IMR-90 (cell line): ENCODE measurements at regions not wholly inside any gene's neighbourhood (a gene's known extent, or its start where the extent isn't known, plus 50 kb on each side); places are given as distances from the start of the nearest gene placed in this dataset.

Source experiments
- ATAC-seq: fragments of 200-7000 bp; cut with Tn5 transposase; 2 replicates; pipeline ENCODE4 v1.9.1; 2020; ENCODE audit warnings: low read depth, mild to moderate bottlenecking, moderate library complexity
- BruUV-seq: library from RNA; stranded (reverse); fragments of 400-500 nt; replicated peaks from 2 replicates; lab custom pipeline; 2021; lab: Mats Ljungman, UMichigan
- CTCF ChIA-PET: fragments of 300-600 bp; formaldehyde crosslinking; extraction: SDS; loops from one replicate; lab custom pipeline; 2021; ENCODE audit warnings: antibody characterized with exemption; lab: Yijun Ruan, JAX
- POLR2A ChIA-PET: fragments of 300-600 bp; sonication (Branson Sonifier 250); formaldehyde crosslinking; loops from one replicate; lab custom pipeline; 2022; ENCODE audit warnings: antibody characterized with exemption; ENCODE audit not compliant: unreplicated experiment; lab: Charles Lee
- DNase-seq: peaks from one replicate; pipeline ENCODE4 v3.0.0; 2013
- H2AFZ ChIP-seq: replicated peaks from 2 replicates; pipeline ENCODE3; 2013; ENCODE audit warnings: low read length, mild to moderate bottlenecking; ENCODE audit not compliant: poor library complexity
- H2AK5ac ChIP-seq: 2 replicates; pipeline ENCODE4 v1.6.1; 2013; ENCODE audit warnings: low read depth, low read length, inconsistent platforms
- H2AK9ac ChIP-seq: replicated peaks from 2 replicates; pipeline ENCODE3; 2013; ENCODE audit warnings: mild to moderate bottlenecking, low read depth, low read length, moderate library complexity; ENCODE audit not compliant: poor library complexity
- H2BK120ac ChIP-seq: 2 replicates; pipeline ENCODE4 v1.6.1; 2013; ENCODE audit warnings: low read depth, low read length, inconsistent platforms
- H2BK15ac ChIP-seq: 3 replicates; pipeline ENCODE4 v1.6.1; 2013; ENCODE audit warnings: low read depth, low read length, inconsistent platforms
- H2BK20ac ChIP-seq: 2 replicates; pipeline ENCODE4 v1.6.1; 2013; ENCODE audit warnings: low read depth, mild to moderate bottlenecking, inconsistent platforms, low read length, moderate library complexity
- H2BK5ac ChIP-seq: 2 replicates; pipeline ENCODE4 v1.6.1; 2013; ENCODE audit warnings: mild to moderate bottlenecking, low read depth, low read length, inconsistent platforms; ENCODE audit not compliant: poor library complexity, severe bottlenecking
- H3K14ac ChIP-seq: replicated peaks from 2 replicates; pipeline ENCODE4 v1.6.1; 2013; ENCODE audit warnings: low read depth, low read length, inconsistent platforms
- H3K18ac ChIP-seq: 2 replicates; pipeline ENCODE4 v1.6.1; 2013; ENCODE audit warnings: low read depth, low read length, control low read depth
- H3K23ac ChIP-seq: 2 replicates; pipeline ENCODE4 v1.6.1; 2013; ENCODE audit warnings: low read depth, low read length, inconsistent platforms
- H3K27ac ChIP-seq: 2 replicates; pipeline ENCODE4 v1.5.1; 2013; ENCODE audit warnings: mild to moderate bottlenecking, control low read depth, low read length; ENCODE audit not compliant: insufficient read depth
- H3K27me3 ChIP-seq: 2 replicates; pipeline ENCODE4 v1.6.1; 2013; ENCODE audit warnings: low read length; ENCODE audit not compliant: control insufficient read depth, insufficient read depth
- H3K36me3 ChIP-seq: 2 replicates; pipeline ENCODE4 v1.6.1; 2013; ENCODE audit warnings: low read length, mixed read lengths; ENCODE audit not compliant: control insufficient read depth, insufficient read depth
- H3K4ac ChIP-seq: 2 replicates; pipeline ENCODE4 v1.6.1; 2013; ENCODE audit warnings: low read depth, low read length, inconsistent platforms
- H3K4me1 ChIP-seq: 2 replicates; pipeline ENCODE4 v1.6.1; 2013; ENCODE audit warnings: low read length, mixed read lengths; ENCODE audit not compliant: control insufficient read depth, insufficient read depth
- H3K4me2 ChIP-seq: 2 replicates; pipeline ENCODE4 v1.6.1; 2013; ENCODE audit warnings: low read depth, mild to moderate bottlenecking, control low read depth, low read length, moderate library complexity
- H3K4me3 ChIP-seq: 2 replicates; pipeline ENCODE4 v1.5.1; 2013; ENCODE audit warnings: low read depth, mild to moderate bottlenecking, control low read depth, low read length, moderate library complexity; ENCODE audit not compliant: insufficient read depth
- H3K56ac ChIP-seq: 2 replicates; pipeline ENCODE4 v1.6.1; 2013; ENCODE audit warnings: low read length, inconsistent platforms; ENCODE audit not compliant: insufficient read depth; ENCODE audit errors: extremely low read depth
- H3K79me1 ChIP-seq, 2 experiments: 2 replicates each; pipeline ENCODE4 v1.6.1; 2013; ENCODE audit warnings: low read length in 2 of 2, inconsistent platforms in 1 of 2, low read depth in 1 of 2
- H3K9ac ChIP-seq: 2 replicates; pipeline ENCODE4 v1.6.1; 2013; ENCODE audit warnings: low read depth, low read length, control low read depth
- H3K9me1 ChIP-seq: 2 replicates; pipeline ENCODE4 v1.6.1; 2013; ENCODE audit warnings: low read length, inconsistent platforms; ENCODE audit not compliant: insufficient read depth
- H3K9me3 ChIP-seq: 2 replicates; pipeline ENCODE4 v1.6.1; 2013; ENCODE audit warnings: low read length; ENCODE audit not compliant: control insufficient read depth, insufficient read depth
- H4K20me1 ChIP-seq: 2 replicates; pipeline ENCODE4 v1.6.1; 2013; ENCODE audit warnings: low read length, inconsistent platforms; ENCODE audit not compliant: insufficient read depth
- H4K5ac ChIP-seq: 2 replicates; pipeline ENCODE4 v1.6.1; 2013; ENCODE audit warnings: mild to moderate bottlenecking, low read depth, low read length, control low read depth
- H4K8ac ChIP-seq, 2 experiments: 2 replicates each; pipeline ENCODE4 v1.6.1; 2013; ENCODE audit warnings: low read depth in 2 of 2, low read length in 2 of 2, control low read depth in 1 of 2, inconsistent platforms in 1 of 2
- H4K91ac ChIP-seq: 2 replicates; pipeline ENCODE4 v1.6.1; 2013; ENCODE audit warnings: low read depth, low read length, inconsistent platforms; ENCODE audit not compliant: insufficient read depth
- ELK1 ChIP-seq: fragments of 150-350 bp; IDR thresholded peaks from 2 replicates; pipeline ENCODE4 v1.6.1; 2016; ENCODE audit warnings: low read depth, mild to moderate bottlenecking, low read length, moderate library complexity, borderline replicate concordance
- FOS ChIP-seq: fragments of 150-350 bp; IDR thresholded peaks from 2 replicates; pipeline ENCODE4 v1.6.1; 2016; ENCODE audit warnings: low read depth, low read length
- MAFK ChIP-seq: IDR thresholded peaks from 2 replicates; pipeline ENCODE4 v1.6.1; 2012; ENCODE audit warnings: low read depth, low read length, improper control_type of control experiment
- MAZ ChIP-seq: IDR thresholded peaks from 2 replicates; pipeline ENCODE4 v1.6.1; 2012; ENCODE audit warnings: low read depth, mild to moderate bottlenecking, low read length, improper control_type of control experiment, moderate library complexity, borderline replicate concordance
- MXI1 ChIP-seq: IDR thresholded peaks from 2 replicates; pipeline ENCODE4 v1.6.1; 2012; ENCODE audit warnings: low read depth, mild to moderate bottlenecking, low read length, moderate library complexity, borderline replicate concordance
- NFE2L2 ChIP-seq: fragments of 150-350 bp; IDR thresholded peaks from 2 replicates; pipeline ENCODE4 v1.6.1; 2016; ENCODE audit warnings: low read depth, mild to moderate bottlenecking, low read length
- RCOR1 ChIP-seq: IDR thresholded peaks from 2 replicates; pipeline ENCODE4 v1.6.1; 2012; ENCODE audit warnings: mild to moderate bottlenecking, low read length, improper control_type of control experiment; ENCODE audit not compliant: insufficient replicate concordance
- RFX5 ChIP-seq: IDR thresholded peaks from 2 replicates; pipeline ENCODE4 v1.8.0; 2012; ENCODE audit warnings: low read depth, mild to moderate bottlenecking, low read length, moderate library complexity
- WGBS, 2 experiments: methylation state at CpG; one replicate each; pipeline versions ENCODE4 v1.1.5 to v1.1.7; 2013; ENCODE audit warnings: missing lambda C conversion rate in 2 of 2; ENCODE audit not compliant: insufficient read length in 1 of 2; ENCODE audit errors: extremely low coverage in 2 of 2; 5-methylcytosine and 5-hydroxymethylcytosine counted together
- dilution Hi-C: fragments of 300-500 bp; cut with HindIII; formaldehyde crosslinking; loops from one replicate; pipeline ENCODE4 v1.14.3; 2018; ENCODE audit warnings: low sequenced_read_pairs; ENCODE audit not compliant: unreplicated experiment
- in situ Hi-C: fragments of 300-500 bp; cut with MboI; formaldehyde crosslinking; loops from 3 replicates; pipeline ENCODE4 v1.14.3; 2019; ENCODE audit warnings: low sequenced_read_pairs, inconsistent platforms, mixed read lengths
- intact Hi-C: fragments of 100-400 bp; cut with micrococcal nuclease; formaldehyde crosslinking; loops from 2 replicates; pipeline ENCODE4 v1.10.0; 2022

- H3K9me3 ChIP-seq = no peaks in the 10 kb centered on the region
- ChIA-PET CTCF (no interaction called here), POLR2A (no interaction called here)
- no peak overlapping the region for H3K14ac ChIP-seq
- TF ChIP-seq RCOR1 = no peak
- no peak for TF ChIP-seq MAFK
- TF ChIP-seq FOS = no peak
- no peak for TF ChIP-seq ELK1
- no peak for TF ChIP-seq MAZ
- TF ChIP-seq NFE2L2 = no peak
- TF ChIP-seq RFX5 = no peak
- no peak for TF ChIP-seq MXI1
- no peak overlapping the region for H2BK5ac ChIP-seq
- no peak overlapping the region for H4K5ac ChIP-seq
- H3K4ac ChIP-seq = no peak overlapping the region
- H2AK9ac ChIP-seq = no peak overlapping the region
- H3K23ac ChIP-seq = no peak overlapping the region
- no peak overlapping the region for H3K4me2 ChIP-seq
- no peak overlapping the region for H2BK20ac ChIP-seq
- WGBS, 2 experiments = no CpG with 5 or more reads among the region's 5 CpGs
- dilution Hi-C loops (no loop called here), in situ Hi-C loops (no loop called here), intact Hi-C loops (no loop called here)
- no peaks in the 10 kb centered on the region for H3K36me3 ChIP-seq
- ATAC-seq = no peak
- H3K18ac ChIP-seq = no peak overlapping the region
- no peak overlapping the region for H4K91ac ChIP-seq
- H3K27ac ChIP-seq = no peak overlapping the region
- H3K56ac ChIP-seq = no peak overlapping the region
- H2AFZ ChIP-seq = no peak overlapping the region
- H3K4me3 ChIP-seq = no peak overlapping the region
- no peak overlapping the region for H4K8ac ChIP-seq
- BruUV-seq = no TSS peak
- no peak overlapping the region for H2BK120ac ChIP-seq
- no peaks in the 10 kb centered on the region for H3K4me1 ChIP-seq
- no peak overlapping the region for H2BK15ac ChIP-seq
- H2AK5ac ChIP-seq = no peak overlapping the region
- H3K27me3 ChIP-seq = peaks cover 2% of the 10 kb centered on the region; the same call in 1 of the 2 replicates
- H3K9me1 ChIP-seq = peaks cover 5% of the 10 kb centered on the region; the same call in 1 of the 2 replicates
- no peak for DNase-seq
- no peaks in the 10 kb centered on the region for H4K20me1 ChIP-seq
- no peaks in the 10 kb centered on the region for H3K79me1 ChIP-seq
- H3K9ac ChIP-seq = no peak overlapping the region
Observed at GRCh38 chr10:43978091-43978490, 329.4 kb upstream of the ZNF32 start.
